HG03280 (cell line): ENCODE measurements at regions not wholly inside any gene's neighbourhood (a gene's known extent, or its start where the extent isn't known, plus 50 kb on each side); places are given as distances from the start of the nearest gene placed in this dataset.

Experiments
- ATAC-seq: cut with Tn5 transposase; IDR thresholded peaks from one replicate; pipeline ENCODE4 v1.9.1; 2021; ENCODE audit warnings: mild to moderate bottlenecking, moderate library complexity; ENCODE audit not compliant: unreplicated experiment

- ATAC-seq = no peak
These were observed 214.6 kb downstream of the TTC32 start for GRCh38 chr2:19687017-19687659.

- ATAC-seq = no peak
These were observed 215.3 kb downstream of the TTC32 start for GRCh38 chr2:19686439-19686838.

GRCh38 chr2:19685731-19686130 lies 216.1 kb downstream of the TTC32 start:
- no peak for ATAC-seq

GRCh38 chr2:19684516-19684915 lies 217.3 kb downstream of the TTC32 start:
- no peak for ATAC-seq

GRCh38 chr2:19683556-19683955 lies 218.2 kb downstream of the TTC32 start:
- no peak for ATAC-seq

- no peak for ATAC-seq
These were observed 219.3 kb downstream of the TTC32 start for GRCh38 chr2:19682493-19682892.

GRCh38 chr2:19677825-19678518 lies 223.8 kb downstream of the TTC32 start:
- no peak for ATAC-seq

GRCh38 chr2:19677215-19677777 lies 224.5 kb downstream of the TTC32 start:
- ATAC-seq = no peak

- no peak for ATAC-seq
These were observed 225.0 kb downstream of the TTC32 start for GRCh38 chr2:19676770-19677169.

GRCh38 chr2:19675856-19676460 lies 225.8 kb downstream of the TTC32 start:
- ATAC-seq = no peak

- ATAC-seq = no peak
These were observed 226.7 kb downstream of the TTC32 start for GRCh38 chr2:19675003-19675629.

- no peak for ATAC-seq
These were observed 227.5 kb downstream of the TTC32 start for GRCh38 chr2:19674051-19675002.

GRCh38 chr2:19673213-19673791 lies 228.5 kb downstream of the TTC32 start:
- no peak for ATAC-seq

- no peak for ATAC-seq
These were observed 229.9 kb downstream of the TTC32 start for GRCh38 chr2:19671916-19672315.

GRCh38 chr2:19671311-19671710 lies 230.5 kb downstream of the TTC32 start:
- ATAC-seq = no peak

- no peak for ATAC-seq
These were observed 231.5 kb downstream of the TTC32 start for GRCh38 chr2:19670303-19670702.

- ATAC-seq = no peak
These were observed 232.2 kb downstream of the TTC32 start for GRCh38 chr2:19669559-19669958.

- no peak for ATAC-seq
These were observed 232.7 kb downstream of the TTC32 start for GRCh38 chr2:19669126-19669525.

- ATAC-seq = no peak
These were observed 234.2 kb downstream of the TTC32 start for GRCh38 chr2:19667536-19667949.

GRCh38 chr2:19667085-19667484 lies 234.7 kb downstream of the TTC32 start:
- ATAC-seq = no peak
